Cardiac fibroblast (primary cell): ENCODE measurements at regions not wholly inside any gene's neighbourhood (a gene's known extent, or its start where the extent isn't known, plus 50 kb on each side); places are given as distances from the start of the nearest gene placed in this dataset.

Experiments
- DNase-seq, 2 donors: peaks; one replicate each; pipeline versions ENCODE4 v3.0.0 to v3.0.0-alpha.2; 2010; ENCODE audit warnings: low read depth in 2 of 2
- H3K4me3 ChIP-seq, 2 donors: replicated peaks in 1 of 2; 1 replicate in 1 of 2; 2 replicates in 1 of 2; pipeline ENCODE4 v1.5.1; 2011; ENCODE audit warnings: low read depth in 2 of 2, low read length in 2 of 2, mild to moderate bottlenecking in 2 of 2, moderate library complexity in 1 of 2
- TF ChIP-seq, protein P1 (sequence below): IDR thresholded peaks from one replicate; pipeline ENCODE4 v1.5.1; 2011; ENCODE audit warnings: low read depth, mild to moderate bottlenecking, low read length, inconsistent platforms

DNA sequence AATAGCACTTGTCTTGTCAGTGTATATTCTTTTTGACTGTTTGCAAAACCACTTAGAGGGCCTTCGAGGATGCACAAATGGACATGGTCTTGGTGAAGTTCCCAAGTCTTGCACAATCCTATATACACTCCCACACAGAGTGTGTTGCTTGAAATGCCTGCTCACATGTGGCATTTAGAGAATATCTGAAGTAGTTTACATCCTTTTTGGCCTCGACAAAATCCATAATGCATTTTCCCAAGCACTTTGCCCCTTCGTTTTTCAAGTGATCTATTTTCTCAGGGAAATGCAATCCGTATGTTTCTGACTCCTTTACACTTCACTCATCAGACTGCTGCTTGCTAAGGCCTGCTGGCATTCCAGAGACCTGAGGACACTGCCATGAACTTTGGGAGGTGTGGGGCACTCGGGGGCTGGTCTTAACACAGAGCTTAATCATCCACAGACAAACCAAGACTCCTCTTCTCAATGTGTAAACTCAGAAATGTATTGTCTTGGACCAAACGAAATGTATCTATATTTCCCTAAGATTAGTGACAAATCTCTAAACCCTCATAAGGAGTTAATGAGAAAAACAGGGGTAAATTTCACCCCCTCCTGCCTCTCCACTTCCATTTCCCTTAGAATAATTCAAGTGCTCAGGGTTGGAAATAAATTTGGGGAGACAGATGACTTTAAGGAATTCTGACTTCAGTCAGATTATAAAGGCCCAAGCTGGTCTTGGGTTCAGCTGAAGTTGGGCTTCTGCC lies 219.3 kb upstream of the APCDD1 start:
- TF ChIP-seq, protein P1, sequence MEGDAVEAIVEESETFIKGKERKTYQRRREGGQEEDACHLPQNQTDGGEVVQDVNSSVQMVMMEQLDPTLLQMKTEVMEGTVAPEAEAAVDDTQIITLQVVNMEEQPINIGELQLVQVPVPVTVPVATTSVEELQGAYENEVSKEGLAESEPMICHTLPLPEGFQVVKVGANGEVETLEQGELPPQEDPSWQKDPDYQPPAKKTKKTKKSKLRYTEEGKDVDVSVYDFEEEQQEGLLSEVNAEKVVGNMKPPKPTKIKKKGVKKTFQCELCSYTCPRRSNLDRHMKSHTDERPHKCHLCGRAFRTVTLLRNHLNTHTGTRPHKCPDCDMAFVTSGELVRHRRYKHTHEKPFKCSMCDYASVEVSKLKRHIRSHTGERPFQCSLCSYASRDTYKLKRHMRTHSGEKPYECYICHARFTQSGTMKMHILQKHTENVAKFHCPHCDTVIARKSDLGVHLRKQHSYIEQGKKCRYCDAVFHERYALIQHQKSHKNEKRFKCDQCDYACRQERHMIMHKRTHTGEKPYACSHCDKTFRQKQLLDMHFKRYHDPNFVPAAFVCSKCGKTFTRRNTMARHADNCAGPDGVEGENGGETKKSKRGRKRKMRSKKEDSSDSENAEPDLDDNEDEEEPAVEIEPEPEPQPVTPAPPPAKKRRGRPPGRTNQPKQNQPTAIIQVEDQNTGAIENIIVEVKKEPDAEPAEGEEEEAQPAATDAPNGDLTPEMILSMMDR = no peak
- DNase-seq = peak; percentile 57 to 89
- no peak overlapping the region for H3K4me3 ChIP-seq

DNA sequence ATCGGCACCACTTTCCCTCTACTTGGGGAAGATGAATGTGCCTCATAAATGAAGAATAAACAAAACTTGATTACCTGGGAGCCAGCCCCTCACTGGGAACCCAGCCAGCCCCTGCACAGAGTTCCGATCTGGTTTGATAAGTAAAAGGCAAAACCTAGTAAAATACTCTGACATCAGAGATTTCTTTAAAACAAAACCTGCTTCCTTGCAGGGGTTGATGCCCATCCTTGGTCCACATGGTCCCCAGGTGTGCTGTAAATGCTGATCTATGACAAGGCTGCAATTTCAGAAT lies 218.8 kb upstream of the APCDD1 start:
- H3K4me3 ChIP-seq = no peak overlapping the region
- DNase-seq = no peak
- TF ChIP-seq, protein P1 = no peak

DNA sequence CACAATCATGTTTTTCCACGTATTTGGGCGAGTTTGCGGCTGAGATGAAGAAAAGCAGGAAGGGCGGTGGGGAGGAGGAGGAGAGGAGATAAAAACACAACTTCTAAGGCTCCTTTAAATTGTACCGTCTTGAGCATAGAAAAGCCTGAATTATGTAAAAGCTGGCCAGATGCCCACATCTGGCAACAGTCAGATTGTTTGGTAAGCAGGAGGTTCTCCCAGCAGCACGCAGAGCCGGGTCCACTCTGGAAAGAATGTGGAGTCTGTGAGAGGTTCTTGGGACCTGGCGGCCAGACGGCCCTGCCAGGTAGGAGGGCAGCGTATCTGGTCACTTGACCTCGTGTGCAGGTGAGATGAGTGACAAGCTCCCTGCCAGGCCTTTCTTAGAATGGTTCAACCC lies 215.3 kb upstream of the APCDD1 start:
- peak; percentile 53 to 86 for DNase-seq
- TF ChIP-seq, protein P1 = no peak
- no peak overlapping the region for H3K4me3 ChIP-seq

DNA sequence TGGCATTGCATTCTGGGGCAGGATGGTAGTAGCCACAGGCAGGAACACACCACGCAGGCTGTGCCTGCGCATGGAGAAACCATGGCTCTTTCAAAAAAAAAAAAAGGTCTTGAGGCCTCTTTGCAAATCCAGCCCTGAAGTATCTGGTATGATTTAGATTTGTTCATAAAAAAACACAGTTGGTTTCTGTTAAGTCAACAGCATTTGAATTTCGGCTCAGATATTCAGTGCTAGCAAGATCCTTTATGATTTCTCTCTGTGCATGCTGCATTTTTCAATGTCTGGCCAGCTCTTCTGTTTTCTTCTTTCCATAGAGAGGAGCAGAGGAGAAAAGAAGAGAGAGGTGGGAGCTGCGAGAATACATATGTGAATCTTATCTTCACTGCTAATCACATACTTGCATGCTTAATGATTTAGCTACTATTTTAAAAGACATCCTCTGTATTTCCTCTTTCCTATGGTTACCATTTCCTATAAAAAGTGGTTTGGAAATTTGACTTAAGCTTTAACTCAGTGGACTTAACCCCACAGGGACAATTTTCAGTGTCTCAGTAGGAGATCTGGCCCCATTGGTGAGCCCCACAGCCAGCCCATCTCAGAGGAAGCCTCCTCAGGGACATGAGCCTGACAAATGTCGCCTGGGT lies 214.3 kb upstream of the APCDD1 start:
- no peak overlapping the region for H3K4me3 ChIP-seq
- DNase-seq = no peak
- TF ChIP-seq, protein P1 = no peak

DNA sequence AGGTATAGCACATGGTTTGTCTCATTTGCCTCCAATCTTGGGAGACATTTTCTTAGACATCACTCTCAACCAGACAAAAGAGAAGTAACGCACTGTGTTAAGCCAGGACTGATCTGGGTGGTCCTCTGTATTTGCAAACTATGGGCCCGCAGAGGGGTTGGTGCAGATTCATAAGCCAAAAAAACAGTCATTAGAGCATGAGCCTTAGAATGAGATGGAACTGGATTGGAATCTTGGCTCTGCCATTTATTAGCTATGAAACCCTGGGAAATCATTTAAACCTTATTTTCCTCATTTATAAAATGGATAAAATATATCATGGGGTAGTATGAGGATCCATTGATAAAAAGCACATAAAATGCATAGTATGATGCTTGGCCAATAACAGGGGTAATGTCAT lies 213.5 kb upstream of the APCDD1 start:
- H3K4me3 ChIP-seq = no peak overlapping the region
- TF ChIP-seq, protein P1 = no peak
- no peak for DNase-seq

DNA sequence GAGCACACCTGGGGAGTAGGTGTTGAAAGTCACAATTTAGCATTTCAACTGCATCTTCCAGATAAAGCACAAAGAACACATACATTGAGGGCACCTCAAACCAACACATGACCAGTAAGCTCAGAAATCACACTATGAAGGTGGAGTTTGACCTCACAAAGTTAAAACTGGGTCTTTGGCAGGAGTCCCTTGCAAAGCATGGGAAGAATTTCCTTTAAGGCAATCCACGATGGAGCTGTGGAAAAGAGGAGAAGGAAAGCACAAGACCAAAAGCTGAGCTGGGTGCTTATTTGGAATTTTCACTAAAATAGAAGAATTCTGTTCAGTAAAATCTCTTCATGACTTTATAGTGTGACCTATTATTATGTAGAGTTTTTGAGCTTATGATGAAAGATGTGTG lies 212.9 kb upstream of the APCDD1 start:
- peak in 1 of 2 donors; percentile 68 for DNase-seq
- H3K4me3 ChIP-seq = no peak overlapping the region
- TF ChIP-seq, protein P1 = no peak
